Effector memory CD8-positive, alpha-beta T cell (primary cell): ENCODE measurements at regions not wholly inside any gene's neighbourhood (a gene's known extent, or its start where the extent isn't known, plus 50 kb on each side); places are given as distances from the start of the nearest gene placed in this dataset.

Source experiments
- ATAC-seq: fragments of 150-1000 bp; cut with Tn5 transposase; replicated peaks from 2 replicates; pipeline ENCODE4 v1.10.0; 2021; ENCODE audit warnings: mild to moderate bottlenecking, moderate library complexity
- DNase-seq, 3 experiments: peaks; one replicate each; pipeline ENCODE4 v3.0.0; 2021
- H3K27ac Mint-ChIP-seq, 2 donors: one replicate each; pipeline ENCODE4 v1.8.0; 2022; ENCODE audit warnings: mild to moderate bottlenecking in 2 of 2, mixed read lengths in 2 of 2, moderate library complexity in 2 of 2
- H3K27me3 Mint-ChIP-seq, 2 donors: one replicate each; pipeline ENCODE4 v1.8.0; 2022; ENCODE audit warnings: mixed read lengths in 2 of 2
- H3K36me3 Mint-ChIP-seq: one replicate; pipeline ENCODE4 v1.8.0; 2022; ENCODE audit warnings: mild to moderate bottlenecking, moderate library complexity, mixed read lengths; ENCODE audit not compliant: insufficient read depth
- H3K4me1 Mint-ChIP-seq, 2 donors: one replicate each; pipeline ENCODE4 v1.8.0; 2022; ENCODE audit warnings: low read depth in 2 of 2, mixed read lengths in 2 of 2
- H3K4me3 Mint-ChIP-seq, 2 donors: one replicate each; pipeline ENCODE4 v1.8.0; 2022; ENCODE audit warnings: mild to moderate bottlenecking in 2 of 2, mixed read lengths in 2 of 2, moderate library complexity in 2 of 2
- H3K9me3 Mint-ChIP-seq, 2 donors: one replicate each; pipeline ENCODE4 v1.8.0; 2022; ENCODE audit warnings: mixed read lengths in 2 of 2

DNA sequence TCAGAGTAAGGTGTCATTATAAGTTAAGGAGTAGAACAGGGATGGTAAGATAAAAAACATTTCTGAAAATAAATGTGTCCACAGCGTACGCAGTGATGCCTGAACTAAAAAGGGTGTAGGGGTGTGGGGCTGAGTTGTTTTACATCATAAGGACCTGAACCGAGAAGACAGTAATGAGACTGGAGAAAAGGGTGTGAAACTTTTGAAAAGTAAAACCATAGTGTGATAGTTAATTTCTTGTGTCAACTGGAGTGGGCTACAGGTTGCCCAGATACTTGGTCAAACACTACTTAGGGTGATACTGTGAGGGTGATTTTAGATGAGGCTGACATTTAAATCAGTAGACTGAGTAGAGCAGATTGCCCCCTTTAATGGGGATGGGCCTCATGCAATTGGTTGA is 169.0 kb upstream of the PRPS1L1 start:
- Mint-ChIP-seq H3K9me3 (no peaks in the 10 kb centered on the region), H3K27me3 (no peaks in the 10 kb centered on the region), H3K36me3 (no peaks in the 10 kb centered on the region), H3K4me1 (no peaks in the 10 kb centered on the region), H3K27ac (no peak overlapping the region), H3K4me3 (no peak overlapping the region)
- no peak for DNase-seq
- no peak for ATAC-seq

GRCh38 chr7:18198868-18199267 is 171.2 kb upstream of the PRPS1L1 start:
- DNase-seq (no peak), ATAC-seq (no peak)
- Mint-ChIP-seq H3K36me3 (no peaks in the 10 kb centered on the region), H3K9me3 (no peaks in the 10 kb centered on the region), H3K4me3 (no peak overlapping the region), H3K4me1 (peaks cover 8 to 20% of the 10 kb centered on the region in 2 donors), H3K27ac (no peak overlapping the region), H3K27me3 (no peaks in the 10 kb centered on the region)

DNA sequence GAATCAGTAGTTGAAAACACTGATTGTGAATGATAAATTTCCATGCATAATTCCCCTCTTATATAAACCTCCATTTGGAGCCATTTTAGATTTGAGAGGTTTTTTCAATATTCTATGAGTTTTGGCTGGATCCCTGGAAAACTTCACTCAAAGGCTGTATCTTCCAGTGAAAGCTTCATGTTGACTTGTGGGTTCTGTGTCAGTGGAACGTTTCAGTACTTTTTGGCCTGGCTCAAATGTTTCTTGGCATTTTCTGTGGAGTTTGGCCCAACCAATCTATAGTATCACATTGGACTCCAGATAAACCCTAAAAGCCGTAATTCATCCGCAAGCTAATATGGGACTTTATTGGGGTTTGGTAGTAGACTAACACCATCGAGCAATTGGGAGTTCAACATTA is 172.6 kb upstream of the PRPS1L1 start:
- H3K27ac Mint-ChIP-seq: no peak overlapping the region
- H3K27me3 Mint-ChIP-seq: no peaks in the 10 kb centered on the region
- H3K36me3 Mint-ChIP-seq: no peaks in the 10 kb centered on the region
- no peak for DNase-seq
- H3K9me3 Mint-ChIP-seq: no peaks in the 10 kb centered on the region
- H3K4me1 Mint-ChIP-seq: peaks cover 8 to 20% of the 10 kb centered on the region in 2 donors
- ATAC-seq: no peak
- H3K4me3 Mint-ChIP-seq: no peak overlapping the region

DNA sequence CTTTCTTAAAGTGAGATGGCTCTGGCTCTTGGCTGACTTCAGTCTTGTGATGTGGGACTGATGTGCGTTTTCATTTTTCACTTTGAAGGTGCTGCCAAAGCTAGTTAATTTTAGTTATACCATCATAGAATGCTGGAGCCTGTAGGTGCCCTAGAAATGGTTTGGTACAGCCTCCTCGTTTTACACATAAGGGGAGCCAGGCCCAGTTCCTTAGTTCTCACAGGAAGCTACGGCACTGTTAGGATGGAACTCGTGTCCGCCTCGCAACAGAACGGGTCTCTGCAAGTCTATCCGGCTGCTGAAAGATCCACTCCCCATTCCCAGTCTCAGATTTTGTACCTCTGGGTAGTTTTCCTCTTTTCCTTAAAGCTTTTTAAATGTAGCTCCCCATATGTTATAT is 173.2 kb upstream of the PRPS1L1 start:
- Mint-ChIP-seq H3K36me3 (no peaks in the 10 kb centered on the region), H3K27me3 (no peaks in the 10 kb centered on the region), H3K4me3 (no peak overlapping the region), H3K27ac (no peak overlapping the region), H3K4me1 (peaks cover 8 to 20% of the 10 kb centered on the region in 2 donors), H3K9me3 (no peaks in the 10 kb centered on the region)
- no peak for DNase-seq
- ATAC-seq: no peak

- ATAC-seq (no peak), DNase-seq (no peak)
- Mint-ChIP-seq H3K27ac (no peak overlapping the region), H3K36me3 (no peaks in the 10 kb centered on the region), H3K4me1 (peaks cover 8 to 20% of the 10 kb centered on the region in 2 donors), H3K4me3 (no peak overlapping the region), H3K9me3 (no peaks in the 10 kb centered on the region), H3K27me3 (no peaks in the 10 kb centered on the region)
Measured at GRCh38 chr7:18201350-18201749, 173.7 kb upstream of the PRPS1L1 start.

DNA sequence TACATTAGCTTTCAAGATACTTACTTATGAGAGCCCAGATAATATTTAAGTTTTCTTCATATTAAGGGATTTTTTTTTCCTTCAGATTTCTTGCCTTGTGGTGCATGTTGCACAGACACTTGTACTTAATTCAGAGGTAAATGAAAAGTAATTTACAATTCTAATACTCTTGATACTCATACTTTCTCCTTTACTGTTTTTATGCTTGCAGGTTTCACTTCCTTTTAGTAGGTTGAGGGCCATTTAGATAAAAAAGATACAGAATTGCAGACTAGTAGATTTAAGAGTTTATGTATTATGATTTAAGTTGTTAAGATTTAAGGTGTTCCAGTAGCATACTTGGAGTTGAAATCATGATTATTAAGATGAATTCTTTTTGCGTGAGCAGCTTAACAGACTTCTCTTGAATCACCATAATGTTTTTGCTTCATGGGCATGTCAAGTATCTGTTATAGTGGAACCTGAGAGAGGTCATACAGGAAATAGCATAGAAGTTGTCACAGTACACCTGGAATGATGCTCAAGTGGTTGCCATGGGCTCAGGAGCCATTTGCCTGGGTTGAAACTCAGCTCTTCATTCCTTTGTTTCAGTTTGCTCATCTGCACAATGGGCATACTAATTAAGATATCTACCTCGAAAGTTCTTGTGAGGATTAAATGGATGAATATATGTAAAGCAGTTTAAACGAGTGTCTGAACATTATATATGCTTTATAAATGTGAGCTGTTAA is 174.8 kb upstream of the PRPS1L1 start:
- DNase-seq: no peak
- no peaks in the 10 kb centered on the region for H3K36me3 Mint-ChIP-seq
- H3K9me3 Mint-ChIP-seq: no peaks in the 10 kb centered on the region
- H3K4me1 Mint-ChIP-seq: peaks cover 8 to 20% of the 10 kb centered on the region in 2 donors
- H3K4me3 Mint-ChIP-seq: peak overlapping the region in 1 of 2 donors; percentile 40
- ATAC-seq: no peak
- no peaks in the 10 kb centered on the region for H3K27me3 Mint-ChIP-seq
- peak overlapping the region; percentile 29 to 59 for H3K27ac Mint-ChIP-seq

DNA sequence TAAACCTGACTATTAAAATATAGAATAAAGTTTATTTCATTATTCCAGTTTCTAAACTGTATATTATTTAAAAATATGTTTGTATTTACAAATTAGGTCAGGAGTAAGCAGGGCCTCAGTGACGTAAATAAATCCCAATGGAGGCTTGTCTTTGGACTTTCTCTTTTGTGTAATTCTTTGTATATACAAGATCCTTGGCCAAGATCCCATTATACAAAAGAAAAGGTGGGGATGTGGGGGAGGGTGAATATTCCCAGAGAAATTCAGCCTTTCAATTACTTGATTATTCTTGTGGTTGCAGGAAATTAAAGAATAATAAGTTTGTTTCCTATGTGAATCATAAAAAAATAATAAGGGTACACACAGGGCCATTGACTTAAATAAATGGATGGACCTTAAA is 178.7 kb upstream of the PRPS1L1 start:
- DNase-seq (no peak), ATAC-seq (no peak)
- Mint-ChIP-seq H3K36me3 (no peaks in the 10 kb centered on the region), H3K27ac (no peak overlapping the region), H3K27me3 (peaks cover 0 to under 1% of the 10 kb centered on the region in 2 donors), H3K9me3 (no peaks in the 10 kb centered on the region), H3K4me1 (peaks cover 8 to 20% of the 10 kb centered on the region in 2 donors), H3K4me3 (no peak overlapping the region)

GRCh38 chr7:18208921-18209320 is 181.3 kb upstream of the PRPS1L1 start:
- Mint-ChIP-seq H3K27ac (no peak overlapping the region), H3K36me3 (no peaks in the 10 kb centered on the region), H3K9me3 (no peaks in the 10 kb centered on the region), H3K4me1 (no peaks in the 10 kb centered on the region), H3K27me3 (peaks cover 0 to 5% of the 10 kb centered on the region in 2 donors), H3K4me3 (no peak overlapping the region)
- no peak for DNase-seq
- ATAC-seq: no peak

GRCh38 chr7:18210377-18210776 is 182.7 kb upstream of the PRPS1L1 start:
- H3K27me3 Mint-ChIP-seq: peaks cover 0 to 5% of the 10 kb centered on the region in 2 donors

GRCh38 chr7:18210788-18211187 is 183.1 kb upstream of the PRPS1L1 start:
- Mint-ChIP-seq H3K4me1 (peaks cover 1 to 3% of the 10 kb centered on the region in 2 donors), H3K36me3 (no peaks in the 10 kb centered on the region), H3K4me3 (no peak overlapping the region), H3K27me3 (peaks cover 0 to 5% of the 10 kb centered on the region in 2 donors), H3K27ac (no peak overlapping the region), H3K9me3 (no peaks in the 10 kb centered on the region)
- DNase-seq (no peak), ATAC-seq (no peak)

More at GRCh38 chr7:18210377-18210776, 182.7 kb upstream of the PRPS1L1 start:
- H3K36me3 Mint-ChIP-seq: no peaks in the 10 kb centered on the region
- ATAC-seq (no peak), DNase-seq (no peak)
- no peaks in the 10 kb centered on the region for H3K4me1 Mint-ChIP-seq
- H3K27ac Mint-ChIP-seq: no peak overlapping the region
- no peaks in the 10 kb centered on the region for H3K9me3 Mint-ChIP-seq
- H3K4me3 Mint-ChIP-seq: no peak overlapping the region

DNA sequence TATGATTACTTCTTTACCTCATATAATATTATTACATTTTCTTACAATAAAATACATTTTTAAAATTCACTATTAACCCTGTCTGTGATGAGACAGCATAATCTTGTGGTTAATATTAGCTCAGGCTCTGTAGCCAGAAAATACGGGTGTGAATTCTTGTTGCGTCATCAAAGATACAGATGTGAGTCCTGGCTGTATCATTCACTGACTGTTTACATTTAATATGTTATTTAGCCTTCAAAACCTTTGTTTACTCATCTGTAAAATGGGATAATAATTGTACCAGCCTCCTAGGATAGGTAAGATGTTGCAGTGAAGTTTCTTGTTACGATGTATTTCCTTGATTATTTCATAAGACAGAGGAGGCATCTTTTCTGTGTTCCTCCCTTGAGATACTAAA is 184.7 kb upstream of the PRPS1L1 start:
- Mint-ChIP-seq H3K4me3 (no peak overlapping the region), H3K27me3 (peaks cover 0 to 5% of the 10 kb centered on the region in 2 donors), H3K27ac (no peak overlapping the region), H3K4me1 (peaks cover 3 to 4% of the 10 kb centered on the region in 2 donors), H3K9me3 (no peaks in the 10 kb centered on the region), H3K36me3 (no peaks in the 10 kb centered on the region)
- DNase-seq (no peak), ATAC-seq (no peak)

- H3K4me3 Mint-ChIP-seq: no peak overlapping the region
- peaks cover 0 to 5% of the 10 kb centered on the region in 2 donors for H3K27me3 Mint-ChIP-seq
- no peaks in the 10 kb centered on the region for H3K9me3 Mint-ChIP-seq
- no peaks in the 10 kb centered on the region for H3K36me3 Mint-ChIP-seq
- H3K27ac Mint-ChIP-seq: no peak overlapping the region
- ATAC-seq (no peak), DNase-seq (no peak)
- peaks cover 3 to 4% of the 10 kb centered on the region in 2 donors for H3K4me1 Mint-ChIP-seq
Measured at GRCh38 chr7:18212758-18213157, 185.1 kb upstream of the PRPS1L1 start.

DNA sequence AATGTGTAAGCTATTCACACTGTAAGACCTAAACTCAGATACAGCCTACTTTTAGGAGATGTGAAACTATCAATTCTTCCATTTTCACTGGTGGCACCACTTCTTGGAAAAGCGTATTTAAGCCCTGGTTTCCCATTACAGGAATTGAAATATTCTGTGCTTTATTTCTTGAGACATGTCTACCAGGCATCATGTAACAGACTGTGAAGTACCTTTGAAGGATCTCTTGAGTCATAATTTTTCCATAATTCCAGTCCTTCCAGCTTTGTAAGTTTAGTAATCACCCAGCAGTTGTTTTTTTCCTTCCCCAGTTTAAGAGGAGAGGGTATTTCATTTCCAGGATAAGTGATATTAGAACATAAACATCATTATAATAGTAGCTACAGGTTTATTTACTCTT is 186.0 kb upstream of the PRPS1L1 start:
- Mint-ChIP-seq H3K27ac (no peak overlapping the region), H3K9me3 (no peaks in the 10 kb centered on the region), H3K4me1 (peaks cover 3 to 4% of the 10 kb centered on the region in 2 donors), H3K4me3 (no peak overlapping the region), H3K27me3 (peaks cover 0 to 5% of the 10 kb centered on the region in 2 donors), H3K36me3 (no peaks in the 10 kb centered on the region)
- no peak for ATAC-seq
- DNase-seq: no peak

DNA sequence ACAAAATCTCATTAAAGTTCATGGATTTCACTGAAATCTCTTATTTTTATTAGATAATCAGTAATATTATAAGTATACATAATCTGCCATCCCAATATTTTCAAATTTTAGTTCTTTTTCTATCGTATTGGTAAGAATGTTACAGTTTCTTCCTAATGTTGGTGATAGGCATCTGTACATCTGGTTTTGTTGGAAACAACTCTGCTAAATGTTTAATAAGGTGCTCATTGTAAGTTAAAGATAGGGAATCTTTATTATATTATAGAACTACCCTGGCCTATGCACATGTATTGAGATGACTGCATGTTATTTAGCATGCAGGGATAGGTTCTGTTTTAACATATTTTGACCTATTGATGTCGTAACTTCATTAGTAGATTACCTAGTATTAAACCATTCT is 188.6 kb upstream of the PRPS1L1 start:
- Mint-ChIP-seq H3K4me1 (peaks cover 3 to 4% of the 10 kb centered on the region in 2 donors), H3K27ac (peak overlapping the region in 1 of 2 donors; percentile 77), H3K36me3 (no peaks in the 10 kb centered on the region), H3K4me3 (no peak overlapping the region), H3K27me3 (peaks cover 0 to 5% of the 10 kb centered on the region in 2 donors), H3K9me3 (no peaks in the 10 kb centered on the region)
- ATAC-seq (no peak), DNase-seq (no peak)
